Right lung (tissue), 2 donors: ENCODE measurements at regions not wholly inside any gene's neighbourhood (a gene's known extent, or its start where the extent isn't known, plus 50 kb on each side); places are given as distances from the start of the nearest gene placed in this dataset.
A peak's percentile ranks its signal among the peaks of the same experiment; 100 is the strongest.

Experiments used
- DNase-seq, 2 donors: peaks; one replicate each; pipeline ENCODE4 v3.0.0-alpha.2; 2013

DNA sequence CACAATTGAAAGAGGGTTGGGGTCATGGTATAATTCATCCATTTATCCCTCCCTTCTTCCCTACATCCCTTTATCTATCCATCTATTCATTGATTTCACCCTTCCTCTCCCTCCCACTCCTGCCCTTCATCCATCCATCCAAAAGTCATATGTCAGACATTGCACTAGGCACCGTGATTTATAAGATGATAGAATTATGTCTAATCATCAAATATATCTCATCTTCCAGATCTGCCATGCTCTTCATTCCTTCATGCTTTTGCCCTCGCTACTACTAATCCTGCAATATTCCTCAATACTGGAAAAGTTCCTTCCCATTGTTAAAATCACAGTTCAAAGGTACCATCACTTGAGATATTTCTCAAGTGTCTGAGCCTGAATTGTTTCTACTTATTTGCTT is 335.2 kb upstream of the CDH11 start:
- no peak for DNase-seq

DNA sequence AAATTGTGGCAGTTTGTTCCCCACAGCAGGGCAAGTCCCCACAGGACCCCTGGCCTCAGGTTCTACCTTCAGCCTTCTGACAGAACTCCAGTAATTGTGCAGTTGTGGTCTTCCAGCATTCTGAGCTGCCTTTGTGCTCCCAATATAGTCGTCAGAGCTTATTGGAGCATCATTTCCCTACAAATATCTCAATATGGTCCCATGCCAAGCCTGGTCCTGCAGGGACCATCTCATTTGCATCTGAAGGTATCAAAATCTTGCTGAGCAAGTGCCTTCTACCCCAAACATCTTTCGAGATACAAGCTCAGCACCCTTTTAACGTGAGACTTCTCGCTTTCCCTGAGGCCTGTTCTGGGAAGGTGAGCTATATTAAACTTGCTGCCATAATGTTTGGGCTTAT is 333.9 kb upstream of the CDH11 start:
- DNase-seq = no peak

DNA sequence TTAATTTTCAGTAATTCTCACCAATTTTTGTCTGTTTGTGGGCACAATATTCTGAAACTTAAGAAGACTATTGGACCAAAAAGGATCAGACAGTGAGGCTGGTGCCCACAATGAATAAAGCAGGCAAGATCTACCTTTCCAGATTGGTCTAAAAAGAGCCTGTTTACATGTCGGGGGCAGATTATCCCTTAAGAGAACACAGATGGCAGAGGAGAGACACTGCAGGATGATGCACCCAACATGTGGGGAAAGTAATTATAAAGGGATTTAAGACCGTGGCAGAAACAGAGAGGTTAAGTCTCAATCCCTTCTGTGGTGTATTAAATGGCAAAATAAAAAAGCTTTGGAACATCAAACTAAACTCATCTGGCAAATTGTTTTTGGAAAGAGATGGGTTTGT is 331.8 kb upstream of the CDH11 start:
- no peak for DNase-seq

DNA sequence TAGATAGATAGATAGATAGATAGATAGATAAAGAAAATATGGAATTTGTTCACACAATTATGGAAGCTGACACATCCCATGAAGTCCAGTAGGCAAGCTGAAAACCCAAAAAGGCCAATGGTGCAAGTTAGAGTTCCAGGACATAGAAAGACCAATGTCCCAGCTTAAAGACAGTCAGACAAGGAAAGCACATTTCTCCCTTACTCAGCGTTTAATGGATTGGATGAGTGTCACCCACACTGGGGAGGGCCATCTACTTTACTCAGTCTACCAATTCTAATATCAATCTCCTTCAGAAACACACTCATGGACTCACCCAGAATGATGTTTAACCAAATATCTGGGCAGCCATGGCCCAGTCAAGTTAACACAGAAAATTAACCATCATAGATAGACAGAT is 327.7 kb upstream of the CDH11 start:
- no peak for DNase-seq

DNA sequence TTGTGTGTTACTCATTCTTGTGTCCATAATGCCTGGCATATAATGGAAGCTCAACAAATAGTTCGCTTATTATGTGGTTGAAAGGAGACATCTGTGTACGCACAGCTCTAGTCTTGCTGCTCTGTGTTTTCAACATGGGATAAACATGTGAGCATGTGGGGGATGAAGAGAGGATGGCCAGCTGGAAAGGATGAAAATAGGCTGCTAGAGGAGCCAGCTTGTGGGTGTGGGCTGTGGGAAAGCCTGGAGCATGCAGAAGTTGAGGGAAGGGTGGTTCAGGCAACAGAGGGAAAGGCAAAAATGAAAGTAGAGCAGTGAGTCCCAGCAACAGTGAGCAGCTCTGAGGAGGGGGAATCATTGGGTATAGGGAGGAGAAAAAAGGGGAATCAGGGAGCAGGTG is 324.6 kb upstream of the CDH11 start:
- DNase-seq = peak; percentile 6 to 10

DNA sequence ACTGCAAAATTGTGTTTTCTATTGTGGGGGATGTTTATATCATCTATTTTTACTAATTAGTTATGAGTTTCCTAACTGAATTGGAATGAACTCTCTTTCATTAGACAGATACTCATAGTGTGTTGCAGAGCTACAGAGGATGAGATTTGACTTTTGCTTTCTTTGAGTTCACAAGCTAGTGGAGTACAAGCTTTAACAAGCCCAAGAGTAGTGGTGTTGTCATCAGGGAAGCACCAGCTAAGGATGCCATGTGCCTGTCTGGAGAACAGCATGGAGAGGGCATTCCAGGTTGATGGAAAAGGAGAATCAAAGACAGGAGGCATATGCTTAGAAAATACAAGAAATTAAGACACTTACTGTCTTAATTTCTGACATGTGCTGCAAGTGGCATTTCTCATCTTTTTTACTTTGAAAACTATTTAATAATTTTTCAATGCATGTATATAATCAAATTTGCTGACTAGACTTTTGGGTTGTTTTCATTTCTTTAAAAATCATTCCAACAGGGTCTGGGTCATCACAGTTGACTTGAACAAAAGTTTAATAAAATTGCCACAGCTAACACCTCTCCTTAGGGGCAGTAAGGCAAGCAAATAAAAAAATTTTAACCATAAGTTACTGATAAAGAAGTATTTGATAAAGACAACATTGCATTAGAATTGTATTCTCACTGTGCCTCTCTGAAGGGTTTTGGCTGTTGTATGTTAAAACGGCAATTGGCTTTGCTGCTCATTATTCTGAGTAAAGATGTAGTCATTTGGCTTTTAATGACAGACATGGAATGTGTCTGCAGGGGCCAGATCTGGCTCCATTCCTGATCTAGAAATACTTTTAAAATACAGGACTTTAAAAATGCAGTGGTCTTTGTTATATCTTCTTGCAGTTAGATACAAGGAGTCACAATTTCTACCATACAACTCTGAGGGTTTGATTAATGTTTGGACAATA is 323.7 kb upstream of the CDH11 start:
- DNase-seq = peak; percentile 5 to 13

DNA sequence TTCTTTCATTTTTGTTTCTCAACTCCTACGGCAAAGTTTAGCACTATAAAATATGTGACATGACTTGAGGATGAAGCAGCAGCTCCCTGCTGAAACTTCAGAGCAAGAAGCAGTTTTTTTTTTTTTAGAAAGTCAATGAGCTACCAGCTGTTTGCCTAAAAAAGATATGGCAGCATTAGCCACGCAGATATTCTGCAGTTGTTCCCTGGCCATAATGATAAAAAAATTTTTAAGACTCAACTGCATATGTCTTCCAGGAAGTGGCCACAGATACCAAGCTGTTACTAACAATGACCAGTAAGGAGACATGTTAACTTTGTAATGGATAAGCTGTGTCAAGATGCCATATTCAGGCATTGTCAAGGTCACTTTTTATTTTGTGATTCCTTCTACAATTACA is 319.6 kb upstream of the CDH11 start:
- DNase-seq = no peak

DNA sequence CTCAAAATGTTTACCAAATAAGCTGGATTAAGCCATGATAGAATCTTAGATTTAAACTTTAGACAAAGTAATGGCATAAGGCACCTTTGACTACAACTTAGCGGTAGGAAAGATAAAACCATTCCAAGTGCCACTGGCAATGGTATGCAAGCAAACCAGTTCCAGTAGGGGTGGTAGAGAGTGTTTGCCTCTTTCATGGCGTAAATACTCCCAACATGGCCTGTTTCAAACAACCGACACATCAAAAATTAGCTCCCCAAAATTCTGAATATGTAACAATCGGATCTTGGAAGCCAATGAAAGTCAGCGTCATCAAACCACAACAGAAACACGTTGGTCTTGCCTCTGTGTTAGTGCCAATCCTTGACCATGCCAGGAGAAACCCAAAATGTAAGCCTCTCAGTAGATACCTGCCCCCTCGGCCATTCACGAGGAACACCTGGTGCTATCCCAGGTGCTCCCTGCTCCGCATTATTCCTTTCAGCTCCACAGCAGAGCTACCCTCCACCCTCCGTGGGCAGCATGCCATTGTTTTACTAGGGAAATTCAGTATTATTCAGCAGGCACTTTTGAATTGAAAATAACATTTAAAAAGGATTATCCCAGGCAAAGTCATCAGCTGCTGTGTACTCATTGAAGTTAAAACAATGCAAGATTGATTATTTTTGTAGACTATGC is 307.8 kb upstream of the CDH11 start:
- no peak for DNase-seq

DNA sequence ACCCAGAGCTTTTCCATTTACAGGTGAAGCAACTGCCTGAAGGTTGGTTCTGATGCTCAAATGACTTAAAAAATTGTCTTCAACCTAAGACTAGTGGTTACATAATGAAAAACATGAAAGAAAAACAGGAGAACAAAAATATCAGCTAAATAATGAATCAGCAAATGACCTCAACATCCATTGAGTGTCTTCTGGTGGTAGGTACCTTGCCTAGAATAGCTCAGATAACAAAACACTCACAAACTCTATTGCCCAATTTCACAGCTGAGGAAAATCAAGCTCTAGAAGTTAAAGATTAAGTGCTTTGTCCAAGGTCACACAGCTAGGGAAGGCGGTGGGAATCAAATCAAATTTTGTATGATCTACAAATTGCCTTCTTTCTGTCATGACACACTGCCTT is 304.6 kb upstream of the CDH11 start:
- DNase-seq = no peak

DNA sequence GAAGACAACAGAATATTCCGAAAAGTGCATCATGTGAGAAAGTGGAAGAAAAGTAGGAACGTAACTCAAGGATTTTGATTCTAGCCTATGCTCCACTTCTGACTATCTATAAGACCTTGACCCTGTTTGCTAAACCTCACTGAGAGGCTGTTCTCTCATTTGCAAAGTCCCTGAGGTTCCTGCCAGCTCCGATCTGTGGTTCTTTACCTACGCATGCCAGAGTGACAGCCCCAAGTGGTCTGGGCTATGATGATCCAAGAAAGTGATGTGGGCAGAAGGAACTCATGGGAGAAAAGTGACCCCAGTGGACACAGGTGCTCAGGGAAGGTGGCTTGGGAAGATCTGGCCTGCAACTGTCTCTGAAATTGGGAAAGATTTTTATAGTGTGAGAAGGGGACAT is 301.1 kb upstream of the CDH11 start:
- no peak for DNase-seq

DNA sequence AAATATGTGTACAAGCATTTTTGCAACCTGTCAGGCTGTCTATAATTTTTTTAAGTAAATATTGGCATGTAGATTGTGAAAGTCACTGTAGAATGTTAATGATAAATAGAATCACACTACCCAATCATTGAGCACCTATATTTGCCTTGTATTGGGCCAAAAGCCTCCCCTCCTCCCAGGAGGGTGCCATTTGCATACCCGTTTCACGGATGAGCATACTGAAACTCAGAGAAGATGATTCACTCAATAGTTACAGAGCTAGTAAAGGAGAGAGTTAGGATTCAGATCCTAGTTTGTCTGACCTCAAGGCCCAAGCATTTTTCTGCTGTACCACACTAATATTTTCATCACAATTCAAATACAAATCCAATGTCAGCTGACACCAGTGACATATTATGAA is 299.7 kb upstream of the CDH11 start:
- no peak for DNase-seq

DNA sequence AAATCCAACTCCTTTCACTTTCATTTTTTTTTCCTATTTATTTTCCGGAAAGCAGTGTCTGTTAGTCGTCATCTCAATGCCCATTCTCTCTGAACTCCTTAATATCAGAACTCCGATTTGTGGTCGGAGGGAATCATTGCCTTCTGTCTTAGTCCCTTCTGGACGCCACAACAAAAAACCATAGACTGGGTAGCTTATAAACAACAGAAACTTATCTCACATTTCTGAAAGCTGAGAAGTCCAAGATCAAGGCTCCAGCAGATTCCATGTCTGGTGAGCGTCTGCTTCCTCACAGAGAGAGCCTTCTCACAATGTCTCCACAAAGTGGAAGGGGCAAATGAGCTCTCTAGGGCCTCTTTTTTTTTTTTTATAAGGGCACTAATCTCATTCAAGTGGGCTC is 296.6 kb upstream of the CDH11 start:
- no peak for DNase-seq

DNA sequence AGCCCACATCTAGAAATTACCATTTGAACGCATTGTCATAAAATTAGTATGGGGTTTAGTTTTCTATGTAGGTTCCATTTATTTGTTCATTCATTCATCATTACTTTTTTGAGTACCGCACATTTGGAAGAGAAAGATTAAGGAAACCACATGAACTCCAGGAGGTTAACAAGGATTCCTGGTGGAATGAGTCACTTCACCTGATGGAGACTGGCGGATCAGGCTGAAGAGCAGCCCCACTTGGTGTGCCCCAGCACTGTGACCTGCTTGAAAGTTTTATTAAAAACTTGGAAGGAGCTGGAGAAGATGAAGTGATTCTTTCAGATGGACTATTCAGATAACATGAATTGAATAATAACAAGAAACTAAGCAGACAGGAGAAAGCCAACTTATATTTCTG is 293.6 kb upstream of the CDH11 start:
- DNase-seq = no peak

DNA sequence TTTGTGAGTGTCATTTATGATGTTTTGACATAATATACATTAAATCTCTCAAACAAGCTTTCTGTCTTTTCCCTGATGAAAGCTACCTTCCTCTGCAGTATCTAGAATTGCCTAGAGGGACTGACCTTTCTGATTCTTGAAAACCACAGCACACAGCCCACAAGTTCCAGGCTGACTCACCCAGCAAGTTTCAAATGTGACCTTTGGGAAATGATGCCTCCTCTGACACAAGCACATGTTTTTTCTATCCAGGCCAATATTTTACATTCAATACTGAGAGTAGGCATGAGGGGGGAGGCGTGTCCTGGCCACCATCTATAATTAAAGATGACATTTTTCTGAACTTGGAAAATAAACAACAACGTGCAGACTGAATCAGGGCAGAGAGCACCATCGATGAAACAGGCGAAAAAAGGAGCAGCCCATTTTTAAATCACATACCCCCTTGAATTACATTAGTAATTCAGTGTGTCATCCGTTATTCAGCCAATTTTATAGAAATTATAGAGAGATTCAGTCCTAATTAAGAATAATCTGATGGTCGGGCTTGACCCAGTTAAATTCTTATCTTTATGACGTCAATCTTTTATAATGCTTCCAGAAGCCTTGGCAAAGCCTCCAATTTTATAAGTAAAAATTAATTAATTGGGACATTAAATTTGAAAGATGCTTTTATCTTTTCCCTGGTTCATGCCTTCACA is 292.6 kb upstream of the CDH11 start:
- DNase-seq = no peak

DNA sequence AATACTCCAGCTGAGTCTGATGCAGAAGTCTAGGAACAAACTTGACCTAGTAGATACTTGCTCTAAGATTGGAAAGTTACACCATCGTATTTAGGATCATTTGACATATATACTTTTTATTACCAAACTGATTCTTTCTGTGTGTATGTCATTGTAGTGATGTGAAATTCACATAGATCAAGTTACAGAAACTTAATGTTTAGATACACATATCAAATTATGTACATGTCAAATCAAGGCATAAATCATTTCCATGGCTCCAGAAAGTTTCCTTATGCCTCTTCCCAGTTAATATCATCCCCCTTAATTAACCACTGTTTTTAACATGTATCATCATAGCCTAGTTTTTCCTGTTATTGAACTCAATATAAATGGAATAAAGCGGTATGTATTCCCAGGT is 292.0 kb upstream of the CDH11 start:
- no peak for DNase-seq

DNA sequence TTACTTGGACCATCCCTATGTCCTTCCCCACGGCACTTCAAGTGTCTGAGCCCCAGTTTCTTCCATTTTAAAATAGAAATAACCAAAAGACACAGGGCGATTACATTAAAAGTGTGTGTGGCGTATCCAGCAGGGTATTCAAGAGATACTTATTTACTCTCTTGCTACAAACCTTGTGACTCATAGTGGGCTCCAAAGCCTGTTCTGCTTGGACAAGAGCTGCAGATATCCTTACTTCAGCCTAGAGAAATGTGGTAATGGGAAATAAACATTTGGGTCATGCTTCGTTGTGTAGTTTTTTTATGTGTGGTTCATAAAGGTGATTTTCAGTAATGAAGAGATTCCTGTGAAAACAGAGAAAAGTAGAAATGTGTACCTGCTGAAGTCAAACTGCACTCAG is 288.9 kb upstream of the CDH11 start:
- DNase-seq = no peak

DNA sequence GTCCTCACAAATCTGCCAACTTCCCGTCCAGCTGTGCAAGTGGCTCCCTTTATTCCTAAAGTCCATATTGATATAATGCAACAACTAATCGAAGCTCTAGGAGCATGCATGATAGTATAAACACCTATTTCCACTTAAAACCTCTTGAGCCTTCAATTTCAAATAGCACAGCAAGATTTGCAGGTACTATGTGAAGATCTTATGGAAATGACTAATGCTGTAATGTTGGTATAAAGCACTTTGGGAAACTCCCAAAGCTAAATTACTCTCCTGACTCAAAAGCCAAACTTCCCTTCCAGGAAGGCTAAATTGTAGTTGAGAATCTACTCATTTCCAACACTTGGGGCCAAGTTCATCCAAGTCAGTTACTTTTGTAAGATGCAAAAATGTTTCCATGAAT is 287.6 kb upstream of the CDH11 start:
- DNase-seq = no peak

DNA sequence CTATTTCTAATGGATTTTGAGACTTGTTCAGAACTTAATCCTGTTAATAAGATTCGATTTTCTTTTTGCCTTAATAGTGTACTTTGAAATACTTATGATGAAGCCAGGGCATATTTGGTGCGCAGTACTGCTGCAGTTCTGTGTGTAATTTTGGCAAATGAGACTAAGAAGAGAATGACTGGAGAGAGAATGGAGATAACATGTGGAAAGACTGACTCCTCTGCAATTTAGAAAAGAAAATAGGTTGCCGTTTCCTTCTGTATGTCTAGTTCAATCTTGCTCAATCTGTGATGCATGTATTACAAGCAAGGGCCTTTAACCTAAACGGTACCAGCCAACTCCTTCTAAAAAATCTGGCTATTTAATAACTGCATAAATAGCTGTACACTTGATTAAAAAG is 285.1 kb upstream of the CDH11 start:
- no peak for DNase-seq

DNA sequence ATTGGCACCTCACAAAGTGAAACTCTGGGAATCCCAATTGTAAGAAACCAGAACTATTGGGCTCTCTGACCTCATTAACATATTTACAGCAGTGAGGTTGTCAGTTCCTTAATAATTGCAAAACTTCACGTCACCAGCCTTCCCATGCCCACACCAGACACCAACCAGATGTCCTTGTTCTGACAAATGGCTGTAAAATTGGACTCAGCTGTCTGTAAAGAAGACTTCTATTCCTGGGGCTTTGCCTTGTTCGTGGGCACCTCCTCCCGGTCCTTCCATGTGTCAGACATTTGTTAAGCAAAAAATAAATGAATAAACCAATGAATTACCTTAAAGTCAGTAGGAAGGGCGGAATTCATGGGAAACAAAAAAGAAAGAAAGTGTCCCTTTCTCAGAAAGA is 284.3 kb upstream of the CDH11 start:
- no peak for DNase-seq

DNA sequence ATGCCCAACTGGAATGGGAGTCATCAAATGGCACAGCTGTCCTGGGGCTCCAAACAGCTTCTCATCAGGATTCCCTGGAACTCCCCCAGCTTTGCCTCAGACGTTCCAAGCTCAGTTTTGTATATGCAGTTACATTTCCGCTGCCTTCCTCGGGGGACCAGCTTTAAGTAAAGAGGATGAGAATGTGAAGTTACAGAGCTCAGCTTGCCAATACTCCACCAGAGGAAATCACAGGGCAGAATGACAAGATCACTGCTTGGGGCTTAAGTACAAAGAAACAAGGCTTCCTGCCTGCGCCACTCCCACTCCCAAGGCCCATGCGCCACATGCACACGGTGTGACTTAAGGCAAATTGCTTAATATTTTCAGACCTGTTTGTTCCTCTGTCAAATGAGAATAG is 272.4 kb upstream of the CDH11 start:
- peak in 1 of 2 donors; percentile 23 for DNase-seq

DNA sequence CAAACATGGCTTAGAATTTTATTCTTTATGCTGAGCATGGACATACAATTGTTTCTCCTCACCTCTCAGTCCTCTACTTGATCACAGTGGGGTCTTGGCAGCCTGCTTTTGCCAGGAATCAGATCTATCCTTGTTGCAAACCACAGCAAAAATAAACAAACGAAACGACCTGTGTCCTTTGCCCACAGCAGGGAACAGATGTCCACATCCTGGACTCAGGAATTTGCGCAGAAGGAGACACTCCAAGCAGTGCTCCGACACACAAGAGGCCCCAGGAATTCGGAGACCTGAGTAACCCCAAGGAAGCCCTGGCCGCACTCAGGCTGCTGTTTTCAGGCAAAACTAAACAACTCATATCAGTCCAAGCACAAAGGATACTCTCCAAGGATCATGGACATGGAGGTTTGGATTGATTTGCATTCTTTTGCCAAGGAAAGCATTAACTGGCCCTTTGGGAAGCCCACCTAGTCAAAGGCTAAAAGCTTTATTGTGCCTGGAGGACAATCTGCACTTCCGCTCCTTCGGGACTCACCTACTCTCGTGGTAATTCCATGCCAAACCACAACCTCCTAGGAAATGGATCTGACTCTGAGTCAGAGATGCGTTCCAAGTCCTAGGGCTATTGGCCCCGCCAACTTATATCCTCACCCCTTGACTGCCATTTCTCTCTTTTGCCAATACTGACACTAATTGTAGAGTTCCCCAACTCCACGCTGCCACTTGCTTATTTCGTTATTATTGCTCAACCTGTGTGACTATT is 271.1 kb upstream of the CDH11 start:
- DNase-seq = no peak

DNA sequence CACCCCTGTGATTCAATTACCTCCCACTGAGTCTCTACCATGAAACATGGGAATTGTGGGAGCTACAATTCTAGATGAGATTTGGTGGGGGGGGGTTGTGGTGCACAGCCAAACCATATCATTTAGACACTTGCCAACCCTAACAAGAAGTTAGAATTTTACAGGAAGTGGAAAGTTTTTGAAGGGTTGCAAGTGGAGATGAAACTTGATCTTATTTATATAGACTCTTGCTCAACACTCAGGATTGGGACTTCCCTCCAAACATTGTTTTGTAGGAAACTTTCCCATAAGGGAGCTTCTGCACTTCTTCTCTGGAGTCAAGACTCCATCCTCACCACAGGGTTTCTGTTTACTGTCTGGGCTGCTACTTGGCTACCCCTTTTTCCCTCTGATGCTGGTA is 266.7 kb upstream of the CDH11 start:
- no peak for DNase-seq
